Sigmoid colon (tissue), 6 donors: ENCODE measurements at regions not wholly inside any gene's neighbourhood (a gene's known extent, or its start where the extent isn't known, plus 50 kb on each side); places are given as distances from the start of the nearest gene placed in this dataset.
"Not testable (repeated sequence)": the region's sequence is repeated elsewhere in the genome, so short reads cannot be mapped to it uniquely, and the experiment has no call there.

Source experiments
- DNase-seq: peaks from one replicate; pipeline ENCODE4 v3.0.0-alpha.2; 2019
- H3K27ac ChIP-seq, 4 donors: fragments of 200-600 bp; sonication (generic); one replicate each; pipeline ENCODE4 v1.5.1; 2016 to 2019; ENCODE audit warnings: mild to moderate bottlenecking in 1 of 4
- H3K27me3 ChIP-seq, 3 donors: fragments of 200-600 bp; sonication (generic); one replicate each; pipeline ENCODE4 v1.5.1; 2019; ENCODE audit warnings: mild to moderate bottlenecking in 1 of 3
- H3K36me3 ChIP-seq, 4 donors: fragments of 200-600 bp; sonication (generic); one replicate each; pipeline ENCODE4 v1.5.1; 2016 to 2019
- H3K4me1 ChIP-seq, 4 donors: fragments of 200-600 bp; sonication (generic); one replicate each; pipeline ENCODE4 v1.5.1; 2017 to 2019
- H3K4me3 ChIP-seq, 4 donors: fragments of 200-600 bp; sonication (generic); one replicate each; pipeline ENCODE4 v1.5.1; 2017 to 2019; ENCODE audit warnings: mild to moderate bottlenecking in 2 of 4, moderate library complexity in 1 of 4
- H3K9me3 ChIP-seq, 4 donors: fragments of 200-600 bp in 3 of 4; sonication (generic) in 3 of 4; one replicate each; pipeline versions ENCODE4 v1.5.1 to v1.6.1; 2013 to 2019
- EP300 ChIP-seq, 4 donors: sonication (generic); formaldehyde crosslinking; IDR thresholded peaks; one replicate each; pipeline ENCODE4 v1.6.1; 2017; ENCODE audit warnings: antibody characterized with exemption in 4 of 4
- POLR2A ChIP-seq, 2 donors: fragments of 450-650 bp; IDR thresholded peaks; one replicate each; pipeline ENCODE4 v1.6.1; 2016; ENCODE audit warnings: antibody characterized with exemption in 2 of 2, mild to moderate bottlenecking in 2 of 2, moderate library complexity in 2 of 2
- POLR2AphosphoS5 ChIP-seq, 4 donors: sonication (generic); formaldehyde crosslinking; IDR thresholded peaks; one replicate each; pipeline ENCODE4 v1.6.1; 2017; ENCODE audit warnings: antibody characterized with exemption in 4 of 4
- WGBS, 2 donors: extraction: QIAGEN DNeasy Blood & Tissue Kit; methylation state at CpG; one replicate each; pipeline ENCODE4 v1.1.7; 2013; 5-methylcytosine and 5-hydroxymethylcytosine counted together
- intact Hi-C: fragments of 100-400 bp; cut with DNase I; formaldehyde crosslinking; loops from one replicate; pipeline ENCODE4 v1.15.1; 2023
- TF ChIP-seq, protein P1 (sequence below), 4 experiments: fragments of 450-650 bp in 3 of 4; fragments of 200-600 bp in 1 of 4; IDR thresholded peaks; one replicate each; pipeline ENCODE4 v1.5.1; 2016 to 2019; ENCODE audit warnings: antibody characterized with exemption in 4 of 4, mild to moderate bottlenecking in 3 of 4, moderate library complexity in 2 of 4
- donor health status: healthy with polysubstance abuse.
- donor health status: healthy.

DNA sequence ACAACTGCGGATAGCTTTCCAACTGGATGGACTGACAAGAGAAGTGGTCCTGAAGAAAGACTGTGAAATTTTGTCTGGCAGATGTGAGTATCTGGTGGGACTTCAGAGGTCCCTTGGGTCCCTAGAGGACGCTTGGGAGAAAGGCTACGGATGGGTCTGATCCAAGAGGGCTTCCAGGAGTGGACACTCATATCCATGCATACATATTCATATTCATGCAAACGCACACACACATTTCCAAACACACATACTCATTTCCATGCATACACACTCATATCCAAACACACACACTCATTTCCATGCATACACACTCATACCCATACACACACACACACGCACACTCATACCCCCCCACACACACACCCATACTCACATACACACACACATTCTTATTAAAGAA, 200.2 kb upstream of the DDX18 start:
- TF ChIP-seq POLR2AphosphoS5 (IDR thresholded peaks at IDR 0.05) (no peak), POLR2A (IDR thresholded peaks at IDR 0.05) (no peak), EP300 (IDR thresholded peaks at IDR 0.05) (no peak)
- TF ChIP-seq, protein P1, sequence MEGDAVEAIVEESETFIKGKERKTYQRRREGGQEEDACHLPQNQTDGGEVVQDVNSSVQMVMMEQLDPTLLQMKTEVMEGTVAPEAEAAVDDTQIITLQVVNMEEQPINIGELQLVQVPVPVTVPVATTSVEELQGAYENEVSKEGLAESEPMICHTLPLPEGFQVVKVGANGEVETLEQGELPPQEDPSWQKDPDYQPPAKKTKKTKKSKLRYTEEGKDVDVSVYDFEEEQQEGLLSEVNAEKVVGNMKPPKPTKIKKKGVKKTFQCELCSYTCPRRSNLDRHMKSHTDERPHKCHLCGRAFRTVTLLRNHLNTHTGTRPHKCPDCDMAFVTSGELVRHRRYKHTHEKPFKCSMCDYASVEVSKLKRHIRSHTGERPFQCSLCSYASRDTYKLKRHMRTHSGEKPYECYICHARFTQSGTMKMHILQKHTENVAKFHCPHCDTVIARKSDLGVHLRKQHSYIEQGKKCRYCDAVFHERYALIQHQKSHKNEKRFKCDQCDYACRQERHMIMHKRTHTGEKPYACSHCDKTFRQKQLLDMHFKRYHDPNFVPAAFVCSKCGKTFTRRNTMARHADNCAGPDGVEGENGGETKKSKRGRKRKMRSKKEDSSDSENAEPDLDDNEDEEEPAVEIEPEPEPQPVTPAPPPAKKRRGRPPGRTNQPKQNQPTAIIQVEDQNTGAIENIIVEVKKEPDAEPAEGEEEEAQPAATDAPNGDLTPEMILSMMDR (IDR thresholded peaks at IDR 0.05) = no peak
- Histone ChIP-seq H3K9me3 (no peaks in the 10 kb centered on the region), H3K27ac (no peak overlapping the region), H3K4me3 (no peak overlapping the region), H3K36me3 (no peaks in the 10 kb centered on the region), H3K4me1 (no peaks in the 10 kb centered on the region), H3K27me3 (no peaks in the 10 kb centered on the region)
- intact Hi-C loops = no loop called here
- no peak for DNase-seq
- WGBS, 2 donors = 90% methylated on average over 5 of the region's 5 CpGs

DNA sequence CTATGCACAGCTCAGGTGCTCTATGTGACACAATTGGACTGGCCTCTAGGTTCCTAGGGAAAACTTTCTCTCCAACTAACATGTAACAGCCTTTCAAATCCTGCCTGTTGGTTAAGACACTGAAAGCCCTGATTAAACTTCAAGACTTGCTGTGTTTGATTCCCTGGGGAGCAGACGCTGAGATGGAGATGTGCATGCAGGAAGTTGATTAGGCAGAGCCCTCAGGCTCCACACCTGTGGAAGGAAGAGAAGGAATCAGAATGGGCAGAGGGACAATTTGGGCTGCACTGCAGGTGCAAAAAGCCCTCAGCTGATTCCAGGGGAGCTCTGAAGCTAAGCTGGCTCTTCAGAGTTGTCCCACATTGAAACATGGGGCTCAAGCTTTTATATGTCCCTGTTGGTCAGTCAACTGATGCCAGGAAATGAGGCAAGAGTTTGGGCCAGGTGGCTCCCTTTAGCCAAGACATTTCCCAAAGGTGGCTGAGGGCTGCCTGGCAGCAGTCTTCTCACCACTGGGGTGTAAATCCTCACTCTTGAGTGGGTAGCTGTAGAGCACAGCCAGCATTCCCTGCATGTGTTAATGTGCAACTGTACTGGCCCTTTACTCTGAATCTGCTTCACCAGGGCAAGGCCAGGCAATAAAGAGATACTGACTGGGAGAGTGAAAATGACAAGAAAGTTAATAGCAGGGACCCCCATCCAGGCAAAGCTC, 199.5 kb upstream of the DDX18 start:
- H3K36me3 ChIP-seq = no peaks in the 10 kb centered on the region
- H3K27me3 ChIP-seq = no peaks in the 10 kb centered on the region
- TF ChIP-seq EP300 (IDR thresholded peaks at IDR 0.05) (no peak), POLR2AphosphoS5 (IDR thresholded peaks at IDR 0.05) (no peak), POLR2A (IDR thresholded peaks at IDR 0.05) (no peak)
- TF ChIP-seq, protein P1 (IDR thresholded peaks at IDR 0.05) = no peak
- H3K4me1 ChIP-seq = no peaks in the 10 kb centered on the region
- H3K9me3 ChIP-seq = no peaks in the 10 kb centered on the region
- DNase-seq = no peak
- H3K27ac ChIP-seq = no peak overlapping the region
- 86 to 88% methylated on average over 1 of the region's 1 CpG for WGBS, 2 donors
- no peak overlapping the region for H3K4me3 ChIP-seq
- intact Hi-C loops = no loop called here

DNA sequence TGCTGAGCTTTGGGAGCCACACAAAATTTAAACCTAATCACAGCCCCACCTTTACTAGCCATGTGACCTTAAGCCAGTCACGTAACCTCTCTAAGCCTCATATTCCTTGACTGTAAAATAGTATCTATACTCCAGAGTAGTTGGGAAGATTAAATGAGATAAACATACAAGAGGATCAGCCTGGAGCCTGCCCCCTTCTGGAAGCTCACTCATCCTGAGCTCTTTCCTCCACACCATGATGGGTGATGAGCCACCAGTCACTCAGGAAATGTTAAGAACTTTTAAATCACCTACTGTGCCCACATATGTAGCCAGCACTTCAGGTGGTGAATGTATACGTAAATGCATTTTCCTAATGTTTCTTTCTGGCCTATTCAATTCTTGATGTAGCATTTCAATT, 195.9 kb upstream of the DDX18 start:
- no peaks in the 10 kb centered on the region for H3K27me3 ChIP-seq
- no peak for DNase-seq
- H3K36me3 ChIP-seq = no peaks in the 10 kb centered on the region
- no peaks in the 10 kb centered on the region for H3K4me1 ChIP-seq
- 88 to 93% methylated on average over 2 of the region's 2 CpGs for WGBS, 2 donors
- TF ChIP-seq, protein P1 (IDR thresholded peaks at IDR 0.05) = no peak
- no peak for TF ChIP-seq POLR2AphosphoS5 (IDR thresholded peaks at IDR 0.05)
- TF ChIP-seq EP300 (IDR thresholded peaks at IDR 0.05) = no peak
- TF ChIP-seq POLR2A (IDR thresholded peaks at IDR 0.05) = no peak
- no peak overlapping the region for H3K27ac ChIP-seq
- intact Hi-C loops = no loop called here
- no peaks in the 10 kb centered on the region for H3K9me3 ChIP-seq
- no peak overlapping the region for H3K4me3 ChIP-seq

DNA sequence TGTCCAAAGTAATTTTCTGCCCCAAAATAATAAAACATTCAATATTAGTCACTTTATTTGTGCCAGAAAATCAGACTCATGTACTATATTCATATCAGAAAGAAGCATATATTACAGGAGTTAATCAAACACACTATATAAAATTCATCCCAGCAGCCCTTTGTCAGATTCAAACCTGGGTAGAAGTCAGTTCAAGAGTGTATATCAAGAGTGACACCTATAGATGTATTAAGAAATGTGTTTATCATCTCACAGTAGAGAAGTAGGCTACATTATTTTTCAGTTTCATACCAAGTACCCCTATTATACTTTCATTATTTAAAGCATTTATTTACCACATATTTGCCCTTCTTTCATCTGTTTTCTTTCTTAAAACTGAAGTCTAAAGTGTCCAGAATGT, 193.2 kb upstream of the DDX18 start:
- no peak for TF ChIP-seq EP300 (IDR thresholded peaks at IDR 0.05)
- TF ChIP-seq, protein P1 (IDR thresholded peaks at IDR 0.05) = no peak
- no peak for TF ChIP-seq POLR2A (IDR thresholded peaks at IDR 0.05)
- no peak for TF ChIP-seq POLR2AphosphoS5 (IDR thresholded peaks at IDR 0.05)
- intact Hi-C loops = no loop called here
- H3K4me1 ChIP-seq = no peaks in the 10 kb centered on the region
- no peak for DNase-seq
- no peaks in the 10 kb centered on the region for H3K36me3 ChIP-seq
- no peak overlapping the region for H3K27ac ChIP-seq
- H3K9me3 ChIP-seq = no peaks in the 10 kb centered on the region
- H3K27me3 ChIP-seq = no peaks in the 10 kb centered on the region
- H3K4me3 ChIP-seq = no peak overlapping the region

DNA sequence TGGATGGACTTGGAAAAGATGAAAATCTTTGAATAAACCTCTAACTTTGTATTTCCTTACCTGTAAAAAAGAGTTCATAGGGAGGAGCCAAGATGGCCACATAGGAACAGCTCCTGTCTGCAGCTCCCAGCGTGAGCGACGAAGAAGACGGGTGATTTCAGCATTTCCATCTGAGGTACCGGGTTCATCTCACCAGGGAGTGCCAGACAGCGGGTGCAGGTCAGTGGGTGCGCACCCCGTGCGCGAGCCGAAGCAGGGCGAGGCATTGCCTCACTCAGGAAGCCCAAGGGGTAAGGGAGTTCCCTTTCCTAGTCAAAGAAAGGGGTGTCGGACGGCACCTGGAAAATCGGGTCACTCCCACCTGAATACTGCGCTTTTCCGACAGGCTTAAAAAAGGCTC, 191.3 kb upstream of the DDX18 start:
- H3K4me1 ChIP-seq, H3K9me3 ChIP-seq, H3K36me3 ChIP-seq, intact Hi-C loops, H3K4me3 ChIP-seq, DNase-seq, H3K27me3 ChIP-seq, H3K27ac ChIP-seq: not testable (repeated sequence)
- WGBS, 2 donors = 81 to 93% methylated on average over 17 of the region's 17 CpGs
